SH-SY5Y (cell line): ENCODE measurements at regions not wholly inside any gene's neighbourhood (a gene's known extent, or its start where the extent isn't known, plus 50 kb on each side); places are given as distances from the start of the nearest gene placed in this dataset.

Experiments
- GATA2 ChIP-seq: IDR thresholded peaks from 2 replicates; pipeline ENCODE4 v1.6.1; 2011; ENCODE audit warnings: mild to moderate bottlenecking, low read depth, low read length
- GATA3 ChIP-seq: IDR thresholded peaks from 2 replicates; pipeline ENCODE4 v1.6.1; 2011; ENCODE audit warnings: low read depth, mild to moderate bottlenecking, low read length, moderate library complexity

DNA sequence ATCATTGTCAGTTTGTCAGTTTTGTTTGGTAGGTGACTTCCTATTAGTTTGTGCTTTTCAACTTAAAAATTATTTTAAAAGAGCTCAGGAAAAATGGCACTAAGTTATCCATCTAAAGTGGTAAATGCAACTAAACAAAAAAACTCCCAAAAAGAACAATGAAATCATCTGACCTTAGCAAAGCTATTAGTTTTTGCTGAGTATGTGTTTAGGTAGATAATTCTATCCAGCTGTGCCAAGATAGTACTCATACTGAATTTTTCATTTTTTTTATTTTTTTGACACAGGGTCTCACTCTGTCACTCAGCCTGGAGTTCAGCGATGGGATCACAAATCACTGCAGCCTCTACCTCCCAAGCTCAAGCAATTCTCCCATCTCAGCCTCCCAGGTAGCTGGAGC lies 645.3 kb downstream of the TBC1D4 start:
- TF ChIP-seq GATA2 (no peak), GATA3 (no peak)
